ENCODE measurements at regions not wholly inside any gene's neighbourhood (a gene's known extent, or its start where the extent isn't known, plus 50 kb on each side); places are given as distances from the start of the nearest gene placed in this dataset.
"Not testable (repeated sequence)": the region's sequence is repeated elsewhere in the genome, so short reads cannot be mapped to it uniquely, and the experiment has no call there.

GRCh38 chr7:108660465-108660864 is 90.8 kb downstream of the DNAJB9 start:
- no peak for DNase-seq (ENCODE audit: low spot score)
- H3K4me3 ChIP-seq = no peak overlapping the region
- TF ChIP-seq CTCF (IDR thresholded peaks at IDR 0.05) = no peak
- no peak overlapping the region for H3K27ac ChIP-seq

DNA sequence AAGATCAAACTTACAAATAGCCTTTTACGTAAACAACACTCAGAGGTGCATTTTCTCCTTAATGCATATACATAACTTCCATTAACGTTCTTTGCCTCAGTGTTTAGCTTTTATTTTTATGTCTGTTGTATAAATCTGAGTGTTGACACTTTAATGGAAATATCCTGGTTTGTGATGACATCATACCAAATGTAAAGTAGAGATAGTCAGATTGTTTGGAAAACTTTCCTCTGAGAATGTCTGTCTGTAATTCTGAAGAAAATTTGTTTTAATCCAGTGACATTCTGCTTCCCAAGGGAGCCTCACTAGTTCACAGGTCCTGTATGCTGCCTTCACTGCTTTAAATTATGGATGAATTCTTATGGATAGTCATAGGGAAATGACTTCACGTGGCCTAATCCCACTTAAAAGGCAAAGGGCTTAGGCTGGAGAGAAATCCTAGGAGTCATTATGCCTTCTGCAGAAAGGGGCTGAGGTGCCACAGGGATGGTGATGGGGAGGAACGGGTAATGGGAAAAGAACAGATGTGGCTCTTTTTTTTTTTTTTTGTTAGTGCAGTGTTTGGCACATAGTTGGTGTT is 93.2 kb downstream of the DNAJB9 start:
- H3K27ac ChIP-seq = no peak overlapping the region
- H3K4me3 ChIP-seq = no peak overlapping the region
- no peak for DNase-seq (ENCODE audit: low spot score)
- no peak for TF ChIP-seq CTCF (IDR thresholded peaks at IDR 0.05)

- DNase-seq (ENCODE audit: low spot score) = no peak
- Histone ChIP-seq H3K4me3 (no peak overlapping the region), H3K27ac (no peak overlapping the region)
- TF ChIP-seq CTCF (IDR thresholded peaks at IDR 0.05) = no peak
These were observed 94.0 kb downstream of the DNAJB9 start for GRCh38 chr7:108663701-108664100.

- TF ChIP-seq CTCF (IDR thresholded peaks at IDR 0.05) = no peak
- DNase-seq (ENCODE audit: low spot score) = no peak
- Histone ChIP-seq H3K4me3 (no peak overlapping the region), H3K27ac (no peak overlapping the region)
These were observed 97.5 kb downstream of the DNAJB9 start for GRCh38 chr7:108667216-108667615.

DNA sequence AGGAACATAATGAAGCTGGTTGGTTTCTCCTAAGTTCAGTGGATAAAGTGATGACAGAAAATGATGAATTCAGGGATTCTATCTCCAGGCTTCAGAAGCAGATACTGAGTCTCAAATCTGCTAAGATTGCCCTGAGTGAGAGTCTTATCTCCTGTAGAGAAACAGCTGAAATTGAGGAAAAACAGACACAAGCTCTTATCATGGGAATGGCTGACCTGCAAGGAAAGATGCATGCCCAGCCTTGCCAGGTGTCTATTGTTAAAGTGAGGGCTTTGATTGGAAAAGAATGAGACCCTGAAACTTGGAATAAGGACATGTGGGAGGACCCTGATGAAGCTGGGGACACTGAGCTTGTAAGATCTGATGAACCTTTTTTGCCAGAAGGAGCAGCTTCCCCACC is 100.3 kb downstream of the DNAJB9 start:
- no peak for TF ChIP-seq CTCF (IDR thresholded peaks at IDR 0.05)
- Histone ChIP-seq H3K27ac (no peak overlapping the region), H3K4me3 (no peak overlapping the region)
- no peak for DNase-seq (ENCODE audit: low spot score)

- H3K4me3 ChIP-seq; H3K27ac ChIP-seq; DNase-seq (ENCODE audit: low spot score): not testable (repeated sequence)
These were observed 104.0 kb downstream of the DNAJB9 start for GRCh38 chr7:108673699-108674098.

- DNase-seq (ENCODE audit: low spot score) = no peak
- H3K4me3 ChIP-seq = no peak overlapping the region
- TF ChIP-seq CTCF (IDR thresholded peaks at IDR 0.05) = no peak
These were observed 115.0 kb downstream of the DNAJB9 start for GRCh38 chr7:108684629-108685028.

DNA sequence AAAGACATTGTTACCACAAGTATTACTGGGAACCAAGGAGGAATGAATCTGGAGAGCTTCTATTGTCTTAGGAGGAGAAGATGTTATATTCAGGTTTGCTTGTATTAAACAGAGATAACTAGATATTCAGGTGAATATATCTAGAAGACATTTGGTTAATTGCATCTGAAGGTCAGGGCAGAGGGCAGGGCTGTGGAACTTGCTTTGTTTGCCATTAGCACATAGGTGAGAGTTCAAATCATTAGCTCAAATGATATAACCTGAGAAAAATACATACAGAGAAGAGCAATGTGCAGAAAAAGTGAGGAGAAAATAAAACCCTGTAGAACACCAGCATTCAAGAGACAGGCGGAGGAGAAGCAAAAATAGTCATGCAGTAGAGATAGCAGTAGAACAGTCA is 116.8 kb downstream of the DNAJB9 start:
- Histone ChIP-seq H3K27ac (no peak overlapping the region), H3K4me3 (no peak overlapping the region)
- DNase-seq (ENCODE audit: low spot score) = no peak
- no peak for TF ChIP-seq CTCF (IDR thresholded peaks at IDR 0.05)

More at GRCh38 chr7:108684629-108685028, 115.0 kb downstream of the DNAJB9 start:
- no peak overlapping the region for H3K27ac ChIP-seq
